B cell (primary cell): ENCODE measurements at regions not wholly inside any gene's neighbourhood (a gene's known extent, or its start where the extent isn't known, plus 50 kb on each side); places are given as distances from the start of the nearest gene placed in this dataset.

Experiments
- ATAC-seq: fragments of 200-7000 bp; cut with Tn5 transposase; one replicate; pipeline ENCODE4 v1.10.0; 2021; ENCODE audit warnings: low read depth, mild to moderate bottlenecking, moderate number of reproducible peaks, moderate library complexity
- CTCF ChIA-PET: fragments of 350-600 bp; sonication (Branson Sonifier 250); formaldehyde crosslinking; loops from one replicate; lab custom pipeline; 2021; ENCODE audit warnings: antibody characterized with exemption, inconsistent platforms; lab: Charles Lee
- POLR2A ChIA-PET: fragments of 350-600 bp; sonication (Branson Sonifier 250); formaldehyde crosslinking; loops from one replicate; lab custom pipeline; 2021; ENCODE audit warnings: antibody characterized with exemption; lab: Charles Lee
- DNase-seq: peaks from one replicate; pipeline ENCODE4 v3.0.0; 2013
- H2AFZ ChIP-seq: 2 replicates; pipeline ENCODE4 v1.6.1; 2012; ENCODE audit warnings: mild to moderate bottlenecking, low read depth, low read length; ENCODE audit not compliant: insufficient read depth, poor library complexity, severe bottlenecking
- H3K27ac ChIP-seq, 2 donors: 1 replicate in 1 of 2; 2 replicates in 1 of 2; pipeline ENCODE4 v1.5.1; 2012 to 2013; ENCODE audit warnings: low read length in 2 of 2, mild to moderate bottlenecking in 2 of 2, moderate library complexity in 1 of 2
- H3K27me3 ChIP-seq, 4 experiments: fragments of 200-600 bp in 1 of 4; sonication (generic) in 1 of 4; replicated peaks in 1 of 4; 1 replicate in 2 of 4; 2 replicates in 2 of 4; pipeline versions ENCODE4 v1.6.1 to v1.7.0; 2013 to 2016; ENCODE audit warnings: low read length in 3 of 4, mild to moderate bottlenecking in 2 of 4, mixed read lengths in 1 of 4, moderate library complexity in 1 of 4; ENCODE audit not compliant: insufficient read depth in 4 of 4, control insufficient read depth in 3 of 4; ENCODE audit errors: control extremely low read depth in 1 of 4
- H3K36me3 ChIP-seq, 2 experiments: replicated peaks in 1 of 2; 1 replicate in 1 of 2; 2 replicates in 1 of 2; pipeline versions ENCODE4 v1.6.1 to v1.7.1; 2013; ENCODE audit warnings: low read length in 1 of 2; ENCODE audit not compliant: insufficient read depth in 2 of 2, control insufficient read depth in 1 of 2; ENCODE audit errors: control extremely low read depth in 1 of 2, extremely low read depth in 1 of 2
- H3K4me1 ChIP-seq, 2 donors: fragments of 200-600 bp in 1 of 2; sonication (generic) in 1 of 2; 1 replicate in 1 of 2; 2 replicates in 1 of 2; pipeline versions ENCODE4 v1.5.1 to v1.6.1; 2013 to 2017; ENCODE audit warnings: low read length in 2 of 2; ENCODE audit not compliant: control insufficient read depth in 2 of 2, insufficient read depth in 2 of 2
- H3K4me2 ChIP-seq: replicated peaks from 2 replicates; pipeline ENCODE3; 2012; ENCODE audit warnings: mild to moderate bottlenecking, low read depth, low read length; ENCODE audit not compliant: poor library complexity, severe bottlenecking
- H3K4me3 ChIP-seq, 5 experiments: fragments of 200-600 bp in 1 of 5; sonication (generic) in 1 of 5; 1 replicate in 3 of 5; 2 replicates in 2 of 5; pipeline versions ENCODE4 v1.5.1 to v1.7.0; 2011 to 2016; ENCODE audit warnings: low read length in 4 of 5, mild to moderate bottlenecking in 4 of 5, low read depth in 2 of 5, control low read depth in 1 of 5, moderate library complexity in 1 of 5; ENCODE audit not compliant: insufficient read depth in 1 of 5; ENCODE audit errors: control extremely low read depth in 1 of 5, extremely low read depth in 1 of 5
- H3K79me2 ChIP-seq: fragments of 200-600 bp; sonication (generic); one replicate; pipeline ENCODE4 v1.6.0; 2016; ENCODE audit warnings: low read length; ENCODE audit not compliant: control insufficient read depth, insufficient read depth
- H3K9ac ChIP-seq: fragments of 200-600 bp; sonication (generic); 2 replicates; pipeline ENCODE4 v1.6.1; 2017; ENCODE audit warnings: mild to moderate bottlenecking, low read length, moderate library complexity
- H3K9me3 ChIP-seq, 3 donors: one replicate each; pipeline versions ENCODE4 v1.6.1 to v1.7.1; 2013; ENCODE audit warnings: low read length in 2 of 3; ENCODE audit not compliant: control insufficient read depth in 2 of 3, insufficient read depth in 1 of 3; ENCODE audit errors: control extremely low read depth in 1 of 3
- H4K20me1 ChIP-seq: 2 replicates; pipeline ENCODE4 v1.6.0; 2012; ENCODE audit warnings: mild to moderate bottlenecking, low read length; ENCODE audit not compliant: insufficient read depth, control insufficient read depth, poor library complexity, severe bottlenecking
- H3K27ac Mint-ChIP-seq: one replicate; pipeline ENCODE4 v1.8.0; 2021; ENCODE audit warnings: mixed read lengths
- H3K27me3 Mint-ChIP-seq: one replicate; pipeline ENCODE4 v1.8.0; 2021; ENCODE audit warnings: mixed read lengths
- H3K4me1 Mint-ChIP-seq: one replicate; pipeline ENCODE4 v1.8.0; 2021; ENCODE audit warnings: mixed read lengths
- H3K4me3 Mint-ChIP-seq: one replicate; pipeline ENCODE4 v1.8.0; 2021; ENCODE audit warnings: mixed read lengths
- H3K9me3 Mint-ChIP-seq: one replicate; pipeline ENCODE4 v1.8.0; 2022; ENCODE audit warnings: mixed read lengths; ENCODE audit not compliant: insufficient read depth
- EZH2 ChIP-seq: IDR thresholded peaks from 2 replicates; pipeline ENCODE4 v1.6.1; 2012; ENCODE audit warnings: borderline replicate concordance, low read depth, mild to moderate bottlenecking, moderate library complexity, low read length; ENCODE audit not compliant: insufficient read depth, poor library complexity, severe bottlenecking
- WGBS: methylation state at CpG from one replicate; pipeline ENCODE4 v1.1.5; 2013; ENCODE audit warnings: missing lambda C conversion rate; ENCODE audit not compliant: insufficient coverage; 5-methylcytosine and 5-hydroxymethylcytosine counted together
- intact Hi-C: fragments of 100-400 bp; cut with micrococcal nuclease; formaldehyde crosslinking; loops from one replicate; pipeline ENCODE4 v1.10.0; 2022
- TF ChIP-seq, protein P1 (sequence below): fragments of 200-600 bp; IDR thresholded peaks from one replicate; pipeline ENCODE4 v1.8.0; 2022; ENCODE audit warnings: antibody characterized with exemption, mild to moderate bottlenecking

DNA sequence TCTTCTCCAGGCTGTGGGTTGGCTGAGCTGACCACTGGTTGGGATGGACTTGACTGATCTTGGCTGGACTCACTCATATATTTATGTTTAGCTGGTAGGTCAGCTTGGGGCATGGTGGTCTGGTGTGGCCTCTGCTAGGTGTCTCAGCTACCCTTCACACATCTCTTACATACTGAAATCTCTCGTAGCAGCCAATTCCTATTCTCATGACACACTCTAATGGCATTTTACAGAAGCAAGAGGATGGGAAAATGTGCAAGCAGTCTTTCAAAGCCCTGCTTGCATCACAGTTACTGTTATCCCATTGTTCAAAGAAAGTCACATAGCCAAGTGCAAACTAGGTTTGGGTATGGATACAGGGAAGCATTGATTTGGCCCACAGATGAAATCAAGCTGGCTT, 55.5 kb upstream of the PCDH18 start:
- 67% methylated on average over 1 of the region's 1 CpG for WGBS
- no peak overlapping the region for H3K27ac ChIP-seq
- DNase-seq (no peak), ATAC-seq (no peak)
- H3K36me3 ChIP-seq: no peaks in the 10 kb centered on the region
- H3K27me3 ChIP-seq: no peaks in the 10 kb centered on the region
- H3K4me3 Mint-ChIP-seq: no peak overlapping the region
- no peak overlapping the region for H3K4me2 ChIP-seq
- no peaks in the 10 kb centered on the region for H3K79me2 ChIP-seq
- no peaks in the 10 kb centered on the region for H3K9me3 ChIP-seq
- no peaks in the 10 kb centered on the region for H3K9me3 Mint-ChIP-seq
- TF ChIP-seq, protein P1, sequence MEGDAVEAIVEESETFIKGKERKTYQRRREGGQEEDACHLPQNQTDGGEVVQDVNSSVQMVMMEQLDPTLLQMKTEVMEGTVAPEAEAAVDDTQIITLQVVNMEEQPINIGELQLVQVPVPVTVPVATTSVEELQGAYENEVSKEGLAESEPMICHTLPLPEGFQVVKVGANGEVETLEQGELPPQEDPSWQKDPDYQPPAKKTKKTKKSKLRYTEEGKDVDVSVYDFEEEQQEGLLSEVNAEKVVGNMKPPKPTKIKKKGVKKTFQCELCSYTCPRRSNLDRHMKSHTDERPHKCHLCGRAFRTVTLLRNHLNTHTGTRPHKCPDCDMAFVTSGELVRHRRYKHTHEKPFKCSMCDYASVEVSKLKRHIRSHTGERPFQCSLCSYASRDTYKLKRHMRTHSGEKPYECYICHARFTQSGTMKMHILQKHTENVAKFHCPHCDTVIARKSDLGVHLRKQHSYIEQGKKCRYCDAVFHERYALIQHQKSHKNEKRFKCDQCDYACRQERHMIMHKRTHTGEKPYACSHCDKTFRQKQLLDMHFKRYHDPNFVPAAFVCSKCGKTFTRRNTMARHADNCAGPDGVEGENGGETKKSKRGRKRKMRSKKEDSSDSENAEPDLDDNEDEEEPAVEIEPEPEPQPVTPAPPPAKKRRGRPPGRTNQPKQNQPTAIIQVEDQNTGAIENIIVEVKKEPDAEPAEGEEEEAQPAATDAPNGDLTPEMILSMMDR: no peak
- TF ChIP-seq EZH2: no peak
- H3K4me3 ChIP-seq: no peak overlapping the region
- intact Hi-C loops: no loop called here
- no peaks in the 10 kb centered on the region for H3K4me1 ChIP-seq
- no peaks in the 10 kb centered on the region for H4K20me1 ChIP-seq
- H2AFZ ChIP-seq: no peak overlapping the region
- POLR2A ChIA-PET: no interaction called here
- CTCF ChIA-PET: no interaction called here
- H3K27me3 Mint-ChIP-seq: no peaks in the 10 kb centered on the region
- H3K4me1 Mint-ChIP-seq: no peaks in the 10 kb centered on the region
- H3K27ac Mint-ChIP-seq: no peak overlapping the region
- H3K9ac ChIP-seq: no peak overlapping the region

DNA sequence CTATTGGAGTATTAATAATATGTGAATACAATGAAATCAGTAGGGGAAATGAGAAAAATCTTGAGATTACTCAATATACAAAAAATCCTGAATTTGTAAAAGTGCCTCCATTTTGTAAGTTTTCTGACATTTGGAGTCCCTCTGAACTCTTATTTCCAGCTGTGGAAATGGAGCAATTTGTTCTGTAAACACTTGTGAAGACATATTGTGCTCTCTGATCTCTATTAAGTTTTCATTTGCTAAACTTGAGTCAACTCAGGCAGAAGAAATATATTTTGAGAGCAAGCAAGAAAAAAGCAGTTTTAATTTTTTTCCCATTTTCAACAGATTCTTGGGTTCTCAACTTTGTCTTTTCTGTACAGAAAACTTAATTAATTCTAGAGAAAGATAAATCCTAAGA, 51.4 kb upstream of the PCDH18 start:
- H3K36me3 ChIP-seq: no peaks in the 10 kb centered on the region
- DNase-seq: no peak
- H3K27ac Mint-ChIP-seq: no peak overlapping the region

More for the DNA sequence above, 51.4 kb upstream of the PCDH18 start:
- Histone ChIP-seq H3K27ac (no peak overlapping the region), H3K27me3 (no peaks in the 10 kb centered on the region), H3K9me3 (no peaks in the 10 kb centered on the region), H3K79me2 (no peaks in the 10 kb centered on the region), H3K4me1 (no peaks in the 10 kb centered on the region), H3K4me3 (no peak overlapping the region), H3K4me2 (no peak overlapping the region), H2AFZ (no peak overlapping the region), H4K20me1 (no peaks in the 10 kb centered on the region), H3K9ac (no peak overlapping the region)
- ATAC-seq: no peak
- intact Hi-C loops: no loop called here
- H3K4me3 Mint-ChIP-seq: no peak overlapping the region
- H3K9me3 Mint-ChIP-seq: no peaks in the 10 kb centered on the region
- TF ChIP-seq EZH2: no peak
- TF ChIP-seq, protein P1: no peak
- H3K4me1 Mint-ChIP-seq: no peaks in the 10 kb centered on the region
- H3K27me3 Mint-ChIP-seq: no peaks in the 10 kb centered on the region
- ChIA-PET CTCF (no interaction called here), POLR2A (no interaction called here)
